ENCODE measurements at regions not wholly inside any gene's neighbourhood (a gene's known extent, or its start where the extent isn't known, plus 50 kb on each side); places are given as distances from the start of the nearest gene placed in this dataset.
"Not testable (repeated sequence)": the region's sequence is repeated elsewhere in the genome, so short reads cannot be mapped to it uniquely, and the experiment has no call there.

- Histone ChIP-seq H3K9me3 (ENCODE audit: low read length) (no peaks in the 10 kb centered on the region), H3K9ac (ENCODE audit: low read length) (no peak overlapping the region), H3K36me3 (ENCODE audit: insufficient read depth, low read length) (no peaks in the 10 kb centered on the region), H3K4me3 (ENCODE audit: low read depth in 1 of 2, low read length in 2 of 2) (no peak overlapping the region), H3K27me3 (ENCODE audit: control insufficient read depth in 1 of 2, insufficient read depth in 2 of 2, low read length in 2 of 2) (no peaks in the 10 kb centered on the region), H3K27ac (ENCODE audit: low read depth, low read length) (no peak overlapping the region), H3K4me1 (ENCODE audit: insufficient read depth, low read length) (no peaks in the 10 kb centered on the region)
Observed at GRCh38 chr3:194951931-194952582, 266.4 kb downstream of the FAM43A start.

GRCh38 chr3:194952841-194953241 is 267.2 kb downstream of the FAM43A start:
- no peak overlapping the region for H3K9ac ChIP-seq (ENCODE audit: low read length)
- no peaks in the 10 kb centered on the region for H3K9me3 ChIP-seq (ENCODE audit: low read length)
- no peaks in the 10 kb centered on the region for H3K4me1 ChIP-seq (ENCODE audit: insufficient read depth, low read length)
- H3K4me3 ChIP-seq (ENCODE audit: low read depth in 1 of 2, low read length in 2 of 2), result no peak overlapping the region
- H3K36me3 ChIP-seq (ENCODE audit: insufficient read depth, low read length), result no peaks in the 10 kb centered on the region
- H3K27ac ChIP-seq (ENCODE audit: low read depth, low read length), result no peak overlapping the region
- no peaks in the 10 kb centered on the region for H3K27me3 ChIP-seq (ENCODE audit: control insufficient read depth in 1 of 2, insufficient read depth in 2 of 2, low read length in 2 of 2)

- Histone ChIP-seq H3K4me1 (ENCODE audit: insufficient read depth, low read length) (no peaks in the 10 kb centered on the region), H3K27me3 (ENCODE audit: control insufficient read depth in 1 of 2, insufficient read depth in 2 of 2, low read length in 2 of 2) (no peaks in the 10 kb centered on the region), H3K36me3 (ENCODE audit: insufficient read depth, low read length) (no peaks in the 10 kb centered on the region), H3K4me3 (ENCODE audit: low read depth in 1 of 2, low read length in 2 of 2) (no peak overlapping the region), H3K9me3 (ENCODE audit: low read length) (no peaks in the 10 kb centered on the region), H3K27ac (ENCODE audit: low read depth, low read length) (no peak overlapping the region), H3K9ac (ENCODE audit: low read length) (no peak overlapping the region)
Observed at GRCh38 chr3:194953291-194953690, 267.6 kb downstream of the FAM43A start.

DNA sequence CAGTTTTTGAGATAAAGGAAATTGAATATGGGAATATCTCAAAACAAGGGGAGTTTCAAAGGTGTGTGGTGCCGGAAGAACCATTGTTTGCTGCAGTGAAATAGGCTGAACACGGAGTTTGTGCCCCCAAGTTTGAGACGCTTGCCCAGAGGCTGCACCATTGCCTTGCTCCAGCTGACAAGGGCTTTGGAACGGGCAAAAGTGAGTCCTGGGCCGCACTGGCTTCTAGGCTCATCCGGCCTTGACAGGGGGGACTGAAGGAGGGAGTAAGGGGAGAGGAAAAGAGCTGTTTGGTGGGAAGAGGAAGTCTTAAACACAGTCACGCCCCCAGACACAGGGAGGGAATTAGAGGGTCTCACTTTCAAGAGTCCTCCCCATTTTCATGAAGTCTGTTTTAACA is 269.9 kb downstream of the FAM43A start:
- Histone ChIP-seq H3K9ac (ENCODE audit: low read length) (no peak overlapping the region), H3K9me3 (ENCODE audit: low read length) (no peaks in the 10 kb centered on the region), H3K27me3 (ENCODE audit: control insufficient read depth in 1 of 2, insufficient read depth in 2 of 2, low read length in 2 of 2) (no peaks in the 10 kb centered on the region), H3K27ac (ENCODE audit: low read depth, low read length) (no peak overlapping the region), H3K4me1 (ENCODE audit: insufficient read depth, low read length) (no peaks in the 10 kb centered on the region), H3K4me3 (ENCODE audit: low read depth in 1 of 2, low read length in 2 of 2) (no peak overlapping the region), H3K36me3 (ENCODE audit: insufficient read depth, low read length) (no peaks in the 10 kb centered on the region)

DNA sequence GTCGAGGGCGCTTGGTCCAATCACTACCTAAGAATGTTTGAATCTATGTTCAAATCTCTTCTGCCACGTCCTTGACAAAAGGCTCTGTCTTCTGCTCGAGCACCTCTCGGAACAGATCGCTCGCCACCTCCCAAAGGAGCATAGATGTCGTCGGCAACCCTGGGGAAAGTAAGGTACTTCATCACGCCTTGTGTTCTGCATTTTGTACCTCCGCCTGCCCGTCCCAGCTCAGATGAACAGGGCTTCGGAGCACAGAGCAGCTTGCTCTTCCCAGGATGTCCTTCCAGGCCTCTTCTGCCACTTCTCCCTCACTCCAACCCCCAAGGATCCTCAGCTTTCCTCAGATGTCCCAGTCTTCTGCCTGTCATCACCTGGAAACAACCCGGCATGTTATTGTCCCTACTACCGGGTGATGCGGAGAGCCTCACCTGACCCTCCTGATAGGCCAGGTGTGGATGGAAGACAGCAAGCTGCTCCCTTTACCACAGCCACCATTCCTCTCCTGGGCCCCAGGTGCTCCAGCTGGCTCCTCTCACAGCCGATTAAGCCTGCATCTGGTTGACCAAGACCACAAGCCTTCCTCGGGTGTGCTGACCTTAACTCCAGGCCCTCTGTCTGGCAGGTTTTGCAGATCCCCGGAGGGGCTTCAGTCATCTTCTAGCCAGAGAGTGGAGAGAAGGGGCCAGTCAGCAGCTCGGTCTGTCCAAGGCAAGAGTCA is 270.5 kb downstream of the FAM43A start:
- no peak overlapping the region for H3K4me3 ChIP-seq (ENCODE audit: low read depth in 1 of 2, low read length in 2 of 2)

GRCh38 chr3:194956697-194957396 is 271.2 kb downstream of the FAM43A start:
- Histone ChIP-seq H3K27me3 (ENCODE audit: control insufficient read depth in 1 of 2, insufficient read depth in 2 of 2, low read length in 2 of 2) (no peaks in the 10 kb centered on the region), H3K9ac (ENCODE audit: low read length) (no peak overlapping the region), H3K27ac (ENCODE audit: low read depth, low read length) (no peak overlapping the region), H3K4me1 (ENCODE audit: insufficient read depth, low read length) (no peaks in the 10 kb centered on the region), H3K4me3 (ENCODE audit: low read depth in 1 of 2, low read length in 2 of 2) (no peak overlapping the region), H3K36me3 (ENCODE audit: insufficient read depth, low read length) (no peaks in the 10 kb centered on the region), H3K9me3 (ENCODE audit: low read length) (no peaks in the 10 kb centered on the region)

More for the DNA sequence above, 270.5 kb downstream of the FAM43A start:
- Histone ChIP-seq H3K4me1 (ENCODE audit: insufficient read depth, low read length) (no peaks in the 10 kb centered on the region), H3K9ac (ENCODE audit: low read length) (no peak overlapping the region), H3K36me3 (ENCODE audit: insufficient read depth, low read length) (no peaks in the 10 kb centered on the region), H3K27me3 (ENCODE audit: control insufficient read depth in 1 of 2, insufficient read depth in 2 of 2, low read length in 2 of 2) (no peaks in the 10 kb centered on the region), H3K27ac (ENCODE audit: low read depth, low read length) (no peak overlapping the region), H3K9me3 (ENCODE audit: low read length) (no peaks in the 10 kb centered on the region)

DNA sequence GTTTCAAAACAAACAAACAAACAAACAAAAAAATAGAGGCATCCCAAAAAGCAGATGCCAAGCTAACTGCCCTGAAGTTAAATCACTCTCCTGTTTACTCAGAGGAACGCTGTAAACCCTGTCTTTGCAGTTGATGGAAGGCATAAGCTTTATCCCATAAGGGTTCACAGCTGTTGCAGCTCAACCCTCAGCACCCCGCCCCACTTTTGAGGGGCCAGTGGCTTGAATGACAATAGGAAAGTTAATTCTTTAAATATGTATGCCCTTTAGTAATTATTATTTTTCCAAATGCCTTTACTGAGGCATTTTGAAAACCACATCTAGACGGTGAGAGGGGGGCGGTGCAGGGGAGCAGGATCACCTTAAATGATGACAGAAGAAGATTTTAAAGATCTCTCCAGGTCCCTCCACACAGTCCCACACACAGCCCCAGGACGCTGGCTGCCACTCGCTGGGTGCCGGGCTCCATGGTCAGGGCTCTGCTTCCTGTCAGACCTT is 272.1 kb downstream of the FAM43A start:
- Histone ChIP-seq H3K36me3 (ENCODE audit: insufficient read depth, low read length) (no peaks in the 10 kb centered on the region), H3K27me3 (ENCODE audit: control insufficient read depth in 1 of 2, insufficient read depth in 2 of 2, low read length in 2 of 2) (no peaks in the 10 kb centered on the region), H3K9ac (ENCODE audit: low read length) (no peak overlapping the region), H3K4me1 (ENCODE audit: insufficient read depth, low read length) (no peaks in the 10 kb centered on the region), H3K4me3 (ENCODE audit: low read depth in 1 of 2, low read length in 2 of 2) (no peak overlapping the region), H3K27ac (ENCODE audit: low read depth, low read length) (no peak overlapping the region), H3K9me3 (ENCODE audit: low read length) (no peaks in the 10 kb centered on the region)

- no peak overlapping the region for H3K4me3 ChIP-seq (ENCODE audit: low read depth in 1 of 2, low read length in 2 of 2)
- H3K4me1 ChIP-seq (ENCODE audit: insufficient read depth, low read length), result no peaks in the 10 kb centered on the region
Observed at GRCh38 chr3:194959217-194959616, 273.5 kb downstream of the FAM43A start.

DNA sequence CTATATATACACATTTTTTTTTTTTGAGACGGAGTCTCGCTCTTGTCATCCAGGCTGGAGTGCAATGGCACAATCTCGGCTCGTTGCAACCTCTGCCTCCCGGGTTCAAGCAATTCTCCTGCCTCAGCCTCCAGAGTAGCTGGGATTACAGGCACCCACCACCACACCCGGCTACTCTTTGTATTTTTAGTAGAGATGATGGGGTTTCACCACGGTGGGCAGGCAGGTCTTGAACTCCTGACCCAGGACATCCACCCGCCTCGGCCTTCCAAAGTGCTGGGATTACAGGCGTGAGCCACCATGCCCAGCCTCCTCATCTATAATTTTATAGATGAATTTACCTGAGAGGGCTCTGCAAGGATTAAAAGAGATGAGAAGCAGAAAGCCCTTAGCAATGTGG is 274.0 kb downstream of the FAM43A start:
- H3K4me1 ChIP-seq (ENCODE audit: insufficient read depth, low read length); H3K4me3 ChIP-seq (ENCODE audit: low read depth in 1 of 2, low read length in 2 of 2); H3K36me3 ChIP-seq (ENCODE audit: insufficient read depth, low read length); H3K9me3 ChIP-seq (ENCODE audit: low read length); H3K27me3 ChIP-seq (ENCODE audit: control insufficient read depth in 1 of 2, insufficient read depth in 2 of 2, low read length in 2 of 2); H3K27ac ChIP-seq (ENCODE audit: low read depth, low read length); H3K9ac ChIP-seq (ENCODE audit: low read length): not testable (repeated sequence)

More at GRCh38 chr3:194959217-194959616, 273.5 kb downstream of the FAM43A start:
- Histone ChIP-seq H3K36me3 (ENCODE audit: insufficient read depth, low read length) (no peaks in the 10 kb centered on the region), H3K9me3 (ENCODE audit: low read length) (no peaks in the 10 kb centered on the region), H3K9ac (ENCODE audit: low read length) (no peak overlapping the region), H3K27ac (ENCODE audit: low read depth, low read length) (no peak overlapping the region), H3K27me3 (ENCODE audit: control insufficient read depth in 1 of 2, insufficient read depth in 2 of 2, low read length in 2 of 2) (no peaks in the 10 kb centered on the region)

- no peaks in the 10 kb centered on the region for H3K36me3 ChIP-seq (ENCODE audit: insufficient read depth, low read length)
- H3K27ac ChIP-seq (ENCODE audit: low read depth, low read length), result no peak overlapping the region
- no peak overlapping the region for H3K9ac ChIP-seq (ENCODE audit: low read length)
- no peaks in the 10 kb centered on the region for H3K4me1 ChIP-seq (ENCODE audit: insufficient read depth, low read length)
- H3K27me3 ChIP-seq (ENCODE audit: control insufficient read depth in 1 of 2, insufficient read depth in 2 of 2, low read length in 2 of 2), result no peaks in the 10 kb centered on the region
- no peaks in the 10 kb centered on the region for H3K9me3 ChIP-seq (ENCODE audit: low read length)
- no peak overlapping the region for H3K4me3 ChIP-seq (ENCODE audit: low read depth in 1 of 2, low read length in 2 of 2)
Observed at GRCh38 chr3:194960446-194961032, 274.9 kb downstream of the FAM43A start.

GRCh38 chr3:194961149-194961548 is 275.5 kb downstream of the FAM43A start:
- Histone ChIP-seq H3K27ac (ENCODE audit: low read depth, low read length) (no peak overlapping the region), H3K9me3 (ENCODE audit: low read length) (no peaks in the 10 kb centered on the region), H3K27me3 (ENCODE audit: control insufficient read depth in 1 of 2, insufficient read depth in 2 of 2, low read length in 2 of 2) (no peaks in the 10 kb centered on the region), H3K9ac (ENCODE audit: low read length) (no peak overlapping the region), H3K36me3 (ENCODE audit: insufficient read depth, low read length) (no peaks in the 10 kb centered on the region), H3K4me3 (ENCODE audit: low read depth in 1 of 2, low read length in 2 of 2) (no peak overlapping the region), H3K4me1 (ENCODE audit: insufficient read depth, low read length) (no peaks in the 10 kb centered on the region)

Measured in muscle layer of colon (tissue), 2 donors.